ENCODE measurements at regions not wholly inside any gene's neighbourhood (a gene's known extent, or its start where the extent isn't known, plus 50 kb on each side); places are given as distances from the start of the nearest gene placed in this dataset.
A peak's percentile ranks its signal among the peaks of the same experiment; 100 is the strongest.
"Not testable (repeated sequence)": the region's sequence is repeated elsewhere in the genome, so short reads cannot be mapped to it uniquely, and the experiment has no call there.

GRCh38 chr22:26822313-26822712 is 164.9 kb downstream of the MIAT start:
- H3K9me3 Mint-ChIP-seq, result peaks cover 10% of the 10 kb centered on the region
- H3K4me3 Mint-ChIP-seq, result no peak overlapping the region
- CTCF ChIA-PET, result no interaction called here
- DNase-seq, result no peak
- H3K4me1 Mint-ChIP-seq (ENCODE audit: low read depth), result no peaks in the 10 kb centered on the region
- H3K27me3 Mint-ChIP-seq (ENCODE audit: low read depth), result no peaks in the 10 kb centered on the region
- peaks cover 11% of the 10 kb centered on the region for H3K36me3 Mint-ChIP-seq (ENCODE audit: low read depth)
- intact Hi-C loops (cut with micrococcal nuclease), result no loop called here
- no peak overlapping the region for H3K27ac Mint-ChIP-seq

GRCh38 chr22:26823966-26824365 is 166.6 kb downstream of the MIAT start:
- no peaks in the 10 kb centered on the region for H3K27me3 Mint-ChIP-seq (ENCODE audit: low read depth)

DNA sequence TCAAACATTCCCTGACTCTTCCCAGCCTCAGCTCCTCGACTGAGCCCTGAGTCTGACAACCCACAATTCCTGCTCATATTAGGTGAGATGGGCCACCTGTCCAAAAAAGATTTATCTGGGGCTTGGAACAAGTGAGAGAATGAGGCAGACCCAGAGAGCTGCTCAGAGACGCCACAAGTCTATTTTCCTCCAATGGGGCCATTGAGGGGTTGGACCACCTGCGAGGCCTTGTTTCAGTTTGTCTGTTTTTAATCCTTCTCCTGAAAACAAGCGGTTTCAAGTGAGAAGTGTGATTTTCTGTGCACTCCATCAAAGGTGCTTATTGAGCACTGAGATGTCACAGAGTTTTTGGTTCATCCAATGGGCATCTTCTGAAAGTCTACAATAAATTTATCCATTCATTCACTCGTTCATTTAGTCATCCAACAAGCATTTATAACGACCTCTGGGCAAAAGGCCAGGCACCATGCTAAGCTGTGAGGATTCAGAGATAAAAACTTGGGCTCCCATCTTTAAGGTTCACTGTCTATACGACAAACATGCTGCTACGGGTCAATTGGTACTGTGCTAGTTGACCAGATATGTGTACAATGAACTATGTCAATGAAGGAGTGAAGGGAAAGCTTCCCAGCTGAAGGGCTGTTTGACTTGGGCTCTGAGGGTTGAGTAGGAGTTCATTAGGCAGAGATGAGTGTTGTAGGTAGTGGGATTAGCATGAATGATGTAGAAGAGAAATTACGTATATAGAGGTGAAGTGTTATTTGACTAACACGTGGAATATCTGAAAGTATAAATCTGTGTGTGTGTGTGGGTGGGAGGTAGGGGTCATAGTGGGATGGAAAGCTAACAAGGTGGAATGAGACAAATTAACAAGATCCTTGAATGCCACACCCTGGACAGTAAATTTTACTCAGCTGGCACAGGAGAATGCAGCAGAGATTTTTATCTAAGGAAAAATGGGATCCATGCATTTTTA is 168.9 kb downstream of the MIAT start:
- intact Hi-C loops (cut with micrococcal nuclease), result no loop called here
- H3K27me3 Mint-ChIP-seq (ENCODE audit: low read depth), result no peaks in the 10 kb centered on the region
- H3K4me1 Mint-ChIP-seq (ENCODE audit: low read depth), result no peaks in the 10 kb centered on the region
- no peak for DNase-seq
- no peaks in the 10 kb centered on the region for H3K36me3 Mint-ChIP-seq (ENCODE audit: low read depth)
- H3K9me3 Mint-ChIP-seq, result no peaks in the 10 kb centered on the region
- CTCF ChIA-PET, result no interaction called here
- no peak overlapping the region for H3K27ac Mint-ChIP-seq
- H3K4me3 Mint-ChIP-seq, result no peak overlapping the region

More at GRCh38 chr22:26823966-26824365, 166.6 kb downstream of the MIAT start:
- Mint-ChIP-seq H3K36me3 (ENCODE audit: low read depth) (no peaks in the 10 kb centered on the region), H3K4me1 (ENCODE audit: low read depth) (no peaks in the 10 kb centered on the region), H3K4me3 (no peak overlapping the region), H3K27ac (no peak overlapping the region), H3K9me3 (no peaks in the 10 kb centered on the region)
- no peak for DNase-seq
- intact Hi-C loops (cut with micrococcal nuclease), result no loop called here
- CTCF ChIA-PET, result interaction anchor here (0.6 kb wide), 1 partner anchor 200 kb away, joined by 3 read pairs; no protein-coding TSS in a partner anchor

DNA sequence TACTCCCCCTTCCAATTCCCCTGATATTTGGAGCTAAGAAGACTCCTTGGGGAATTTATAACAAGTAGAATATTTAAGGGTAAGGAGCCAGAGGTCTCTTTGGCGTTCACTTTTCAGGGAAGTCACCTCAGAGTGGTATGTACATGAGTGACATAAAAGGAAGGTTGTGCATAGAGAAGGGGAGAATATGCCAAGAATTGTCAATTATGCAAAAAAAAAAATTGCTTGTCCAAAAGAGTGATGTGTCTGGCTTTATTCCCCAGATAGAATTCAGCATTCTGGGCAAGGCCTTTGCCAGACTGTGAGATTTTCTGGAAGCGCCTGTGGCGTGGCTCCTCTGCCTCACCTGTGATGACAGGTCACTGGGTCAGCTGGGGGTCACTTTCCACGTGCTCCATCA is 170.2 kb downstream of the MIAT start:
- CTCF ChIA-PET, result no interaction called here
- H3K27me3 Mint-ChIP-seq (ENCODE audit: low read depth), result no peaks in the 10 kb centered on the region
- H3K36me3 Mint-ChIP-seq (ENCODE audit: low read depth), result no peaks in the 10 kb centered on the region
- no peak overlapping the region for H3K4me3 Mint-ChIP-seq
- H3K4me1 Mint-ChIP-seq (ENCODE audit: low read depth), result no peaks in the 10 kb centered on the region
- no peak for DNase-seq
- no peaks in the 10 kb centered on the region for H3K9me3 Mint-ChIP-seq
- H3K27ac Mint-ChIP-seq, result no peak overlapping the region
- intact Hi-C loops (cut with micrococcal nuclease), result no loop called here

DNA sequence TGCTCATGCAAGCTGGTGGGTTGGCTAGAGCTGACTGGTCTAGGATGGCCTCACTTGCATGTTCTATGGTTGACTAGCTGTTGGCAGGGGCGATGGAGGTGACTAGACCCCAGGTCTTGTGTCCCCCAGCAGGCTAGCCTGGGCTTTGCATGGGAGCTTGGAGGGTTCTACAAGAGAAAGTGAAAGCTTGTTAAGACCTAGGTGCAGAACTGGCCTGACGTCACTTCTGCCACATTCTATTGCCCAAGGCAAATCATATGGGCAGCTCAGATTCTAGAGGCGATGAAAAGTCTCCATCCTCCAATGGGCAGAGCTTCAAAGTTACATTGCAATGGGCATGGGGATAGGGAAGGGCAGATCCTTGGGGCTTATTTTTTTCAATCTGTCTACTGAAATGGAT is 170.9 kb downstream of the MIAT start:
- Mint-ChIP-seq H3K36me3 (ENCODE audit: low read depth) (no peaks in the 10 kb centered on the region), H3K9me3 (no peaks in the 10 kb centered on the region), H3K4me1 (ENCODE audit: low read depth) (no peaks in the 10 kb centered on the region), H3K4me3 (no peak overlapping the region), H3K27me3 (ENCODE audit: low read depth) (no peaks in the 10 kb centered on the region), H3K27ac (no peak overlapping the region)
- intact Hi-C loops (cut with micrococcal nuclease), result no loop called here
- DNase-seq, result no peak
- CTCF ChIA-PET, result no interaction called here

DNA sequence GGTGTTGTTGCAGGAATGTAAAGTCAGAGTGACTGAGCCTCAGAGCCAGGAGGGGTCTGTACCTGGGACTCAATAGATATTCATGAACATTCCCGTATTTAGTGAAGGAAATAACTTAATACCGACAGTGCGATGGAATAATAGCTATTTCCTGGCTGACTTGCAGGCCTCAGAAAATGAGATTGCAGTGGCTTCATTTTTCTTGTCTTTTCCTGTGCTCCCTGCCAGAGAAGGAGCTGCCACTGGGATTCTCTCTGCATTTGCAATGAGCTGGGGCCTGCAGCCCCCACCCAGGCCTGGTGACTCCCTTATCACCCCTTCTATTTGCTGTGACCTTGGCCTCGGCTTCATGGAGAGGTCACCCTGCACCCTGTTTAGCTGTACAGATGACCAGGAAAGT is 173.4 kb downstream of the MIAT start:
- intact Hi-C loops (cut with micrococcal nuclease), result loop anchor here (10.0 kb wide), 1 partner anchor 974 kb away; the partner anchor contains the start of gene MN1
- no peaks in the 10 kb centered on the region for H3K27me3 Mint-ChIP-seq (ENCODE audit: low read depth)
- DNase-seq, result no peak
- no peak overlapping the region for H3K4me3 Mint-ChIP-seq
- CTCF ChIA-PET, result interaction anchor here (0.5 kb wide), 1 partner anchor 1466 kb away, joined by 3 read pairs; no protein-coding TSS in a partner anchor
- H3K27ac Mint-ChIP-seq, result no peak overlapping the region
- no peaks in the 10 kb centered on the region for H3K4me1 Mint-ChIP-seq (ENCODE audit: low read depth)
- no peaks in the 10 kb centered on the region for H3K36me3 Mint-ChIP-seq (ENCODE audit: low read depth)
- H3K9me3 Mint-ChIP-seq, result no peaks in the 10 kb centered on the region

DNA sequence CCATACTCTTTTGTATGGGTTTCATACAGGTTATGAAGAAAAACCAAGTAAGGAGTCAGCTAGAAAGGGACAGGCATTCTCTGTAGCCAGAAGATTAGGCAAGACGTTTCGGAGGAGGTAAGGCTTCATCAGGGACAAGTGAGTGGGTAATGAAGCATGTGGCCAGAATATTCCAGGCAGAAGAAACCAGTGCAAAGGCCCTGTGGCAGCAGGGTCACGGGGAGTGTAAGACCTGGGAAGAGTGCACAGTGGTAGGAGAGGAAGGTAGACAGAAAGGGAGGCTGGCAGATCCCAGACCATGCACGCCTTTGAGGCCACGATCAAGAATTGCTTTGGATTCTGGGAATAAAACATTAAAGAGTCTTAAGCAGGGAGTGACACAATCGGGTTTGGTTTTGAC is 177.6 kb downstream of the MIAT start:
- DNase-seq, result no peak
- H3K27me3 Mint-ChIP-seq (ENCODE audit: low read depth), result no peaks in the 10 kb centered on the region
- H3K4me3 Mint-ChIP-seq, result no peak overlapping the region
- CTCF ChIA-PET, result interaction anchor here (0.8 kb wide), 1 partner anchor 326 kb away, joined by 3 read pairs; no protein-coding TSS in a partner anchor
- H3K9me3 Mint-ChIP-seq, result no peaks in the 10 kb centered on the region
- no peak overlapping the region for H3K27ac Mint-ChIP-seq
- H3K36me3 Mint-ChIP-seq (ENCODE audit: low read depth), result no peaks in the 10 kb centered on the region
- H3K4me1 Mint-ChIP-seq (ENCODE audit: low read depth), result no peaks in the 10 kb centered on the region
- intact Hi-C loops (cut with micrococcal nuclease), result loop anchor here (10.0 kb wide), 1 partner anchor 970 kb away; the partner anchor contains the start of gene MN1

DNA sequence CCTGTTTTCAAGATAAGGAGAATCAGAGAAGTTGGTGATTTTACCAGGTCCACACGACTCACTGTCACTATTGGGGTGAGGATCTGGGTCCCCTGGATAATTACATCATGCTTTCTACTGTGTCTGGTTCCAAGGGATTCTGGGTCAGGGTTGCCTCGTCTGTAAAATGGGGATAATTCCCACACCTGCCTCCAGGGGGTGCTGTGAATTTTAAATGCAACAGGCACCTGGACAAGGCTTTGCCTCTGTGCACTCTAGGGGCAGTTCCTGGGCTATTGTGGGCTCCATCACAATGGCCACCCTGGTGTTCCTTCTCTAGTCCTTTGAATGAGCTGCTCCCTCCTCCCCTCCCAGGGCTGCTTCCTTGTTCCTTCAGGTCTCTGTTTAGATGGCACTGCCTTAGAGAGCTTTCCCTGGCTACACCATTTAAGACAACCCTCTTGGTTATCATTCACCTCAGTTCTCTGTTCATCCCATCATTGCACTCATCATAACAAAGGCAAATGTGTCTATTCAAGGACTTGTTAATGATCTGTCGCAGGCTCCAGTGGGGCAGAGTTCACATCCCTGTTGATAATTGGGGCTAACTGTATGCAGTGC is 178.6 kb downstream of the MIAT start:
- Mint-ChIP-seq H3K4me1 (ENCODE audit: low read depth) (no peaks in the 10 kb centered on the region), H3K27me3 (ENCODE audit: low read depth) (no peaks in the 10 kb centered on the region), H3K36me3 (ENCODE audit: low read depth) (no peaks in the 10 kb centered on the region), H3K27ac (no peak overlapping the region), H3K9me3 (no peaks in the 10 kb centered on the region), H3K4me3 (no peak overlapping the region)
- CTCF ChIA-PET, result interaction anchor here (0.6 kb wide), 3 partner anchors 31 to 299 kb away, joined by 3 to 4 read pairs (median 3); no protein-coding TSS in a partner anchor
- DNase-seq, result peak; percentile 80
- intact Hi-C loops (cut with micrococcal nuclease), result loop anchor here (10.0 kb wide), 1 partner anchor 969 kb away; the partner anchor contains the start of gene MN1

- H3K9me3 Mint-ChIP-seq, result no peaks in the 10 kb centered on the region
- H3K36me3 Mint-ChIP-seq (ENCODE audit: low read depth), result no peaks in the 10 kb centered on the region
- no peaks in the 10 kb centered on the region for H3K4me1 Mint-ChIP-seq (ENCODE audit: low read depth)
- no peak for DNase-seq
- intact Hi-C loops (cut with micrococcal nuclease), result loop anchor here (10.0 kb wide), 1 partner anchor 967 kb away; the partner anchor contains the start of gene MN1
- no peaks in the 10 kb centered on the region for H3K27me3 Mint-ChIP-seq (ENCODE audit: low read depth)
- CTCF ChIA-PET, result no interaction called here
- no peak overlapping the region for H3K27ac Mint-ChIP-seq
- no peak overlapping the region for H3K4me3 Mint-ChIP-seq
These were observed 180.5 kb downstream of the MIAT start for GRCh38 chr22:26837784-26838470.

- H3K27me3 Mint-ChIP-seq (ENCODE audit: low read depth), result no peaks in the 10 kb centered on the region
- no peak overlapping the region for H3K4me3 Mint-ChIP-seq
- intact Hi-C loops (cut with micrococcal nuclease), result loop anchor here (10.0 kb wide), 1 partner anchor 966 kb away; the partner anchor contains the start of gene MN1
- H3K36me3 Mint-ChIP-seq (ENCODE audit: low read depth), result no peaks in the 10 kb centered on the region
- CTCF ChIA-PET, result no interaction called here
- H3K27ac Mint-ChIP-seq, result no peak overlapping the region
- no peaks in the 10 kb centered on the region for H3K4me1 Mint-ChIP-seq (ENCODE audit: low read depth)
- DNase-seq, result no peak
- H3K9me3 Mint-ChIP-seq, result no peaks in the 10 kb centered on the region
These were observed 181.1 kb downstream of the MIAT start for GRCh38 chr22:26838471-26838825.

DNA sequence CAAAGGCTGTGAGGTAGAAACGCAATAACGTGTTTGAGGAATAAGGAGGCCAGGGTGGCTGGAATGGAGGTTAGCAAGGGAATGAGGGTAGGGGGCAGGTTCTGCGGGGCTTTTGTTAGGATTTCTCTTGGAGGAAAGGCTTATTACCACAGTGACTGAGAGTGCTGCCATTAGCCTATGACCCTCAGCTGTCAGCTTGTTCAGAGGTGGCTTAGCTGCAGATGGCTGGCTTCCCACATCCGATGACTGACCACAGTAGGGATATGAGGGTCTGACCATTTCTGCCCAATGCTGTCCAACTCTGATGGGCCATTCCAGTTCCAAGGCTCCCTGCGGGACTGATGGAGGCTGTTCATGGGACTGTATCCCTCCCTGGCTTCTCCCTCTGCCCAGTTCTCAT is 181.8 kb downstream of the MIAT start:
- Mint-ChIP-seq H3K36me3 (ENCODE audit: low read depth) (no peaks in the 10 kb centered on the region), H3K27me3 (ENCODE audit: low read depth) (no peaks in the 10 kb centered on the region), H3K9me3 (no peaks in the 10 kb centered on the region), H3K27ac (no peak overlapping the region), H3K4me1 (ENCODE audit: low read depth) (no peaks in the 10 kb centered on the region), H3K4me3 (no peak overlapping the region)
- CTCF ChIA-PET, result no interaction called here
- intact Hi-C loops (cut with micrococcal nuclease), result loop anchor here (10.0 kb wide), 1 partner anchor 966 kb away; the partner anchor contains the start of gene MN1
- no peak for DNase-seq

GRCh38 chr22:26840770-26841169 is 183.4 kb downstream of the MIAT start:
- DNase-seq; intact Hi-C loops (cut with micrococcal nuclease); H3K9me3 Mint-ChIP-seq; H3K27ac Mint-ChIP-seq; H3K27me3 Mint-ChIP-seq (ENCODE audit: low read depth); H3K36me3 Mint-ChIP-seq (ENCODE audit: low read depth); CTCF ChIA-PET; H3K4me1 Mint-ChIP-seq (ENCODE audit: low read depth); H3K4me3 Mint-ChIP-seq: not testable (repeated sequence)
